ENCODE measurements at regions not wholly inside any gene's neighbourhood (a gene's known extent, or its start where the extent isn't known, plus 50 kb on each side); places are given as distances from the start of the nearest gene placed in this dataset.

GRCh38 chr15:98391568-98391967 is 256.8 kb upstream of the IGF1R start:
- no peak for DNase-seq

- no peak for DNase-seq
Measured at GRCh38 chr15:98393471-98393870, 254.9 kb upstream of the IGF1R start.

- no peak for DNase-seq
Measured at GRCh38 chr15:98394546-98394945, 253.8 kb upstream of the IGF1R start.

- no peak for DNase-seq
Measured at GRCh38 chr15:98395974-98396610, 252.2 kb upstream of the IGF1R start.

- no peak for DNase-seq
Measured at GRCh38 chr15:98397419-98397818, 250.9 kb upstream of the IGF1R start.

GRCh38 chr15:98398056-98398455 is 250.3 kb upstream of the IGF1R start:
- DNase-seq, result no peak

- no peak for DNase-seq
Measured at GRCh38 chr15:98398886-98399285, 249.5 kb upstream of the IGF1R start.

GRCh38 chr15:98400120-98400519 is 248.2 kb upstream of the IGF1R start:
- no peak for DNase-seq

GRCh38 chr15:98401029-98401428 is 247.3 kb upstream of the IGF1R start:
- DNase-seq, result no peak

GRCh38 chr15:98402486-98402885 is 245.9 kb upstream of the IGF1R start:
- no peak for DNase-seq

GRCh38 chr15:98403169-98403568 is 245.2 kb upstream of the IGF1R start:
- DNase-seq, result no peak

- DNase-seq, result no peak
Measured at GRCh38 chr15:98403569-98403968, 244.8 kb upstream of the IGF1R start.

GRCh38 chr15:98405013-98405412 is 243.3 kb upstream of the IGF1R start:
- DNase-seq, result no peak

- no peak for DNase-seq
Measured at GRCh38 chr15:98408231-98408630, 240.1 kb upstream of the IGF1R start.

GRCh38 chr15:98410328-98410727 is 238.0 kb upstream of the IGF1R start:
- DNase-seq, result no peak

GRCh38 chr15:98412852-98413251 is 235.5 kb upstream of the IGF1R start:
- no peak for DNase-seq

GRCh38 chr15:98413933-98414546 is 234.3 kb upstream of the IGF1R start:
- no peak for DNase-seq

- no peak for DNase-seq
Measured at GRCh38 chr15:98416222-98416855, 232.0 kb upstream of the IGF1R start.

- DNase-seq, result no peak
Measured at GRCh38 chr15:98417346-98417745, 231.0 kb upstream of the IGF1R start.

GRCh38 chr15:98418122-98418521 is 230.2 kb upstream of the IGF1R start:
- DNase-seq, result no peak

GRCh38 chr15:98419173-98419780 is 229.1 kb upstream of the IGF1R start:
- DNase-seq, result no peak

- no peak for DNase-seq
Measured at GRCh38 chr15:98420837-98421236, 227.5 kb upstream of the IGF1R start.

- peak; percentile 61 for DNase-seq
Measured at GRCh38 chr15:98421419-98422129, 226.8 kb upstream of the IGF1R start.

GRCh38 chr15:98422130-98422478 is 226.2 kb upstream of the IGF1R start:
- no peak for DNase-seq

All from CD4-positive, alpha-beta T cell treated with Interleukin-6 for 4 hours (primary cell).